A549 (cell line): ENCODE measurements at regions not wholly inside any gene's neighbourhood (a gene's known extent, or its start where the extent isn't known, plus 50 kb on each side); places are given as distances from the start of the nearest gene placed in this dataset.

Experiments
- BHLHE40 ChIP-seq: IDR thresholded peaks from 2 replicates; pipeline ENCODE4 v1.6.1; 2012; ENCODE audit warnings: low read depth, low read length, inconsistent platforms
- EP300 ChIP-seq, 2 experiments: fragments of >200 bp; sonication (Bioruptor Twin); formaldehyde crosslinking; IDR thresholded peaks; 2 replicates in 1 of 2; 3 replicates in 1 of 2; pipeline ENCODE4 v1.6.1; 2016 to 2017
- ESRRA ChIP-seq: fragments of 150-350 bp; IDR thresholded peaks from 2 replicates; pipeline ENCODE4 v1.6.1; 2014; ENCODE audit warnings: mild to moderate bottlenecking, low read length, borderline replicate concordance
- KDM5A ChIP-seq: fragments of 200-600 bp; sonication (generic); IDR thresholded peaks from 2 replicates; pipeline ENCODE4 v1.6.1; 2016; ENCODE audit warnings: antibody characterized with exemption, mild to moderate bottlenecking
- MAFK ChIP-seq: fragments of 450-650 bp; IDR thresholded peaks from 2 replicates; pipeline ENCODE4 v1.6.1; 2014; ENCODE audit not compliant: partially characterized antibody
- PHF8 ChIP-seq: fragments of 200-600 bp; sonication (generic); IDR thresholded peaks from 2 replicates; pipeline ENCODE4 v1.6.1; 2016; ENCODE audit warnings: low read depth, mild to moderate bottlenecking, antibody characterized with exemption, moderate library complexity, borderline replicate concordance
- POLR2A ChIP-seq: IDR thresholded peaks from 2 replicates; pipeline ENCODE4 v1.6.1; 2012; ENCODE audit warnings: mild to moderate bottlenecking, low read length
- SREBF2 ChIP-seq: fragments of 450-650 bp; IDR thresholded peaks from 2 replicates; pipeline ENCODE4 v1.6.1; 2014; ENCODE audit warnings: mild to moderate bottlenecking, moderate library complexity
- ZFP36 ChIP-seq: fragments of 450-650 bp; IDR thresholded peaks from 2 replicates; pipeline ENCODE4 v1.6.1; 2014; ENCODE audit warnings: borderline replicate concordance; ENCODE audit not compliant: partially characterized antibody
- TF ChIP-seq, protein P1 (sequence below): fragments of >200 bp; sonication (Bioruptor Twin); formaldehyde crosslinking; IDR thresholded peaks from 3 replicates; pipeline ENCODE4 v1.5.1; 2016
- TF ChIP-seq, protein P2 (sequence below): fragments of 200-600 bp; sonication (generic); IDR thresholded peaks from 2 replicates; pipeline ENCODE4 v1.6.1; 2016; ENCODE audit warnings: antibody characterized with exemption, mild to moderate bottlenecking, moderate library complexity
- TF ChIP-seq, protein P3 (sequence below): fragments of 450-650 bp; IDR thresholded peaks from 2 replicates; pipeline ENCODE4 v1.6.1; 2014; ENCODE audit warnings: antibody characterized with exemption

DNA sequence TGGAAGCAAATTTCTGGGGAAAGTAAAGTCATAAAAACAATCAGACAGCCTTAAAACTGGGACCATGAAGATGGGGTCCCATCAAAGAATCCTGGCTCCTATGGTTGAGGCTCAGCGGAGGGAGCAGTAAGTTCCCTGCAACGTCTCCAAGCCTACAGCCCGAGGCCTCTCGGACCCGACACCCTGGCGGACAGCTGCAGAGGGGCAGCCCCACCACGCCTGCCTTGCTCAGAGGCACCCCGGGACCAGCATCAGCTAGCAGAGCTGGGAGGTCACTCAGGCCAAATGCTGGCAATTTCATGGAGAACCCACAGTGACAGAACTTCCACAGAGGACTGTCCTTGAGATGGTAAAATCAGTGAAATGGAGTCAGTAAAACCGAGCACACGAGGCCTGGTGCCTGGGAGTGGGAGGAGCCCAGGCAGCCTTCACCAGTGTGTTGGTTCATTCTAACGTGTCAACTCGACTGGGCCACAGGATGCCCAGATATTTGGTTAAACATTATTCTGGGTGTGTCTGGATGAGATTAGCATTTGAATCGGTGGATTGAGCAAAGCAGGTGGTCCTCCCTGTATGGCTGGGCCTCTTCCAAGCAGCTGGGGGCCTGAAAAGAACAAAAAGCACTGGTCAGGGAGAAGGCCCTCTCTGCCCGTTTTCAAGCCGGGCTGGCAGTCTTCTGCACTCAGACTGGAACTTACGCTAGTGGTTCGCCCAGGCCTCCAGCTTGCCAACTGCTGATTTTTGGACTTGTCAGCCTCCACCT is 96.2 kb upstream of the INSIG1 start:
- TF ChIP-seq ZFP36 (no peak), BHLHE40 (no peak), MAFK (no peak), SREBF2 (no peak), EP300 (IDR thresholded peaks at IDR 0.05) (no peak), KDM5A (no peak), POLR2A (no peak), PHF8 (no peak), ESRRA (no peak)
- TF ChIP-seq, protein P1, sequence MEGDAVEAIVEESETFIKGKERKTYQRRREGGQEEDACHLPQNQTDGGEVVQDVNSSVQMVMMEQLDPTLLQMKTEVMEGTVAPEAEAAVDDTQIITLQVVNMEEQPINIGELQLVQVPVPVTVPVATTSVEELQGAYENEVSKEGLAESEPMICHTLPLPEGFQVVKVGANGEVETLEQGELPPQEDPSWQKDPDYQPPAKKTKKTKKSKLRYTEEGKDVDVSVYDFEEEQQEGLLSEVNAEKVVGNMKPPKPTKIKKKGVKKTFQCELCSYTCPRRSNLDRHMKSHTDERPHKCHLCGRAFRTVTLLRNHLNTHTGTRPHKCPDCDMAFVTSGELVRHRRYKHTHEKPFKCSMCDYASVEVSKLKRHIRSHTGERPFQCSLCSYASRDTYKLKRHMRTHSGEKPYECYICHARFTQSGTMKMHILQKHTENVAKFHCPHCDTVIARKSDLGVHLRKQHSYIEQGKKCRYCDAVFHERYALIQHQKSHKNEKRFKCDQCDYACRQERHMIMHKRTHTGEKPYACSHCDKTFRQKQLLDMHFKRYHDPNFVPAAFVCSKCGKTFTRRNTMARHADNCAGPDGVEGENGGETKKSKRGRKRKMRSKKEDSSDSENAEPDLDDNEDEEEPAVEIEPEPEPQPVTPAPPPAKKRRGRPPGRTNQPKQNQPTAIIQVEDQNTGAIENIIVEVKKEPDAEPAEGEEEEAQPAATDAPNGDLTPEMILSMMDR: no peak
- TF ChIP-seq, protein P2, sequence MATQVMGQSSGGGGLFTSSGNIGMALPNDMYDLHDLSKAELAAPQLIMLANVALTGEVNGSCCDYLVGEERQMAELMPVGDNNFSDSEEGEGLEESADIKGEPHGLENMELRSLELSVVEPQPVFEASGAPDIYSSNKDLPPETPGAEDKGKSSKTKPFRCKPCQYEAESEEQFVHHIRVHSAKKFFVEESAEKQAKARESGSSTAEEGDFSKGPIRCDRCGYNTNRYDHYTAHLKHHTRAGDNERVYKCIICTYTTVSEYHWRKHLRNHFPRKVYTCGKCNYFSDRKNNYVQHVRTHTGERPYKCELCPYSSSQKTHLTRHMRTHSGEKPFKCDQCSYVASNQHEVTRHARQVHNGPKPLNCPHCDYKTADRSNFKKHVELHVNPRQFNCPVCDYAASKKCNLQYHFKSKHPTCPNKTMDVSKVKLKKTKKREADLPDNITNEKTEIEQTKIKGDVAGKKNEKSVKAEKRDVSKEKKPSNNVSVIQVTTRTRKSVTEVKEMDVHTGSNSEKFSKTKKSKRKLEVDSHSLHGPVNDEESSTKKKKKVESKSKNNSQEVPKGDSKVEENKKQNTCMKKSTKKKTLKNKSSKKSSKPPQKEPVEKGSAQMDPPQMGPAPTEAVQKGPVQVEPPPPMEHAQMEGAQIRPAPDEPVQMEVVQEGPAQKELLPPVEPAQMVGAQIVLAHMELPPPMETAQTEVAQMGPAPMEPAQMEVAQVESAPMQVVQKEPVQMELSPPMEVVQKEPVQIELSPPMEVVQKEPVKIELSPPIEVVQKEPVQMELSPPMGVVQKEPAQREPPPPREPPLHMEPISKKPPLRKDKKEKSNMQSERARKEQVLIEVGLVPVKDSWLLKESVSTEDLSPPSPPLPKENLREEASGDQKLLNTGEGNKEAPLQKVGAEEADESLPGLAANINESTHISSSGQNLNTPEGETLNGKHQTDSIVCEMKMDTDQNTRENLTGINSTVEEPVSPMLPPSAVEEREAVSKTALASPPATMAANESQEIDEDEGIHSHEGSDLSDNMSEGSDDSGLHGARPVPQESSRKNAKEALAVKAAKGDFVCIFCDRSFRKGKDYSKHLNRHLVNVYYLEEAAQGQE: no peak
- TF ChIP-seq, protein P3, sequence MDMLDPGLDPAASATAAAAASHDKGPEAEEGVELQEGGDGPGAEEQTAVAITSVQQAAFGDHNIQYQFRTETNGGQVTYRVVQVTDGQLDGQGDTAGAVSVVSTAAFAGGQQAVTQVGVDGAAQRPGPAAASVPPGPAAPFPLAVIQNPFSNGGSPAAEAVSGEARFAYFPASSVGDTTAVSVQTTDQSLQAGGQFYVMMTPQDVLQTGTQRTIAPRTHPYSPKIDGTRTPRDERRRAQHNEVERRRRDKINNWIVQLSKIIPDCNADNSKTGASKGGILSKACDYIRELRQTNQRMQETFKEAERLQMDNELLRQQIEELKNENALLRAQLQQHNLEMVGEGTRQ: no peak
